Activated CD4-positive, alpha-beta T cell treated with anti-CD3 and anti-CD28 coated beads for 4 hours (primary cell): ENCODE measurements at regions not wholly inside any gene's neighbourhood (a gene's known extent, or its start where the extent isn't known, plus 50 kb on each side); places are given as distances from the start of the nearest gene placed in this dataset.

Source experiments
- DNase-seq, 2 donors: peaks; one replicate each; pipeline ENCODE4 v3.0.0-alpha.2; 2020

DNA sequence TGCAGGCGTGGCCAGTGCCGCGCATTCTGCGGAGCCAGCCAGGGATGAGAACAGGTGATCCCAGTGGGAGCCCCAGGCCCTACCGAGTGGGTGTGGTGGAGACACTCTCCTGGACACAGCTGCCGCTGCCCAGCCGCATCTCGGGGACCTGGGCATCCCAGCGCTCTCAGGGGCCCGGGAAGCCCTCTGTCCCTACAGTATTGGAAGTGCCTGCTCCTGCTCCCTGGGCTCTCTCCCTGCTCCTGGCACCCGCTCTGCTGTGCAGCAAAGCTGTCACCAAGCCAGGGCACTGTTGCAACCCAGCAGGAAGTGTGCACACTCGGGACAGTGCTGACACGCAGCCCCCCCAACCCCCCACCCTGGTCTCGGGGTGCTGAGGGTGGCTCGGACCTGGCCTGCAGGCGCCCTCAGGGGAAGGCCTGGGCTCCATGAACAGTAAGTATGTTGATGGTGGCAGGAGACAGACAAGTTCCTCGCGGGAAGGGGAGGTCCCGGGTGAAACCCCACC lies 1177.4 kb upstream of the GBE1 start:
- DNase-seq: no peak

DNA sequence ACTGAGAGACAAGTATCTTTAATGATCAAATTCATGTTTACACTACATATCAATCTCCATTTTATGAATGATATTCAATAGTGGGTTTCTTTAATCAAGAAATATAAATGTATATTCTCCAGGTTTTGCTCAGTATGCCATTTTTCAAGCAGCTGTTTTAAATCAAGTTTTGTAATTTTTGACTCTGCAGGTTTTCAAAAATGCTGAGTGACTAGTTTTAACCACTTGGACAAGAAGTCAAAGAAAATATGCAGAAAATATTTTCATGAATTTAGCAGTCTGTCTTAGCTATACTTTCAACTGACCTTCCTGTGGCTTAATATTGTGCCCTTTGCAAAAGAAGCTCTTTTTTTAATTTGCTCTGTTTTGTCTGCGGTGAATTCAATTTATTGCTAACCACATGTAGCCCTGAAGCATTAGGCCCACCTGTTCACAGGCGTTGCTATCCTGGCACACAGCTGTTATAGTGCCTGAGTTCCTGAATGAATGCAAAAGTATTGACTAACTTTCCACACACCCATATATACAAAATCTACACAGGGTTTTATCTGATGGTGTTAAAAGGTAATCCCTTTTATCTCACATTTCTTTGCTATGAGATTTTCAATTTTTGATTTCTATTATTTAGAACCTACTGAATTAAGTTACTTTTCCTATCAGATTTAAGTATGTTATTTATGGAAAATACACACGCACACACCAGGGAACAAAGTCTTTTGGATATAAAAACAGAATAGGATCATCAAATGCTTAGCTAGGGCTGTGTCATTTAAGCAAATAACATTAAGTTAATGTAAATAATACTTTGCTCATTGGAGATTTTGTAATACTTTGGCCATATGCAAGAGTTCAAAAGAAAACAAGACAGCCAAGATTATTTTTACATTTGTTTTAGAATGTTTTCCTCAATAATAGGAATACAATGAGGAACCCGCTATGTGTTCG lies 1166.1 kb upstream of the GBE1 start:
- DNase-seq: no peak

DNA sequence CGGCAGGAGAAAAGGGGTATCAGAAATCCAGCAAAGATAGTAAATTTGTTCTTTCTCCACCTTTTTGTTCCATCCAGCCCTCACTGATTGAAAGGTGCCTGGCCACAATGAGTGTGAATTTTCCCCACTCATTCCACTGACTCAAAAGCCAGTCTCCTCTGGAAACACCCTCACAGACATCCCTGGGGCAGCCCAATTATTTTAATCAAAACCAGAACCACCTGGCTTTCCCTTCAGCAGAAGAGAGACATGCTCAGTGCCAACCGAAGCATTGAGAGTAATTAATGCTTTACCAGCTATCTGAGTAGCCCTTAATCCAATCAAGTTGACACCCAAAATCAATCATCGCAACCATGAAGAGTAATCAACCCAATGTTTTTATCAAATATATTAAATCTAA lies 1129.6 kb upstream of the GBE1 start:
- DNase-seq: no peak

- no peak for DNase-seq
Observed at GRCh38 chr3:82883072-82883471, 1121.6 kb upstream of the GBE1 start.

DNA sequence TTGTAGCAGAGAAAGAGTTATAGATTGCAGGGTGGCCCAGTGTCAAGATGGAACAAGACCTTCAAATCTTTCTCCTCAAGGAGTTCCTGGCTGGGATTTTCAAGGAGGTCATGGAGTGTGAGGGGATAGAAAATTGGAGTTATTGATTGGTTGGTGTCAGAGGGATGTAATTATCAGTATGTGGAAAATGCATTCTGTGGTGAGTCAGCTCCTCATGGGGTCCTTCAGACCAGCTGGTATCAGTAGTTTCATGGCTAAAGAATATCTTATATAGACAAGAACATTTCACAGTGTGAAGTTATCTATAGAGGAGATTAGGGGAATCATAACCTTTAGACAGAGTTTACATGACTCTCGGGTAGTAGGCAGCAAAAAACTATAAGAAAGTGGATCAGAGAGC lies 1114.0 kb upstream of the GBE1 start:
- no peak for DNase-seq

GRCh38 chr3:82839871-82840270 lies 1078.4 kb upstream of the GBE1 start:
- DNase-seq: no peak

DNA sequence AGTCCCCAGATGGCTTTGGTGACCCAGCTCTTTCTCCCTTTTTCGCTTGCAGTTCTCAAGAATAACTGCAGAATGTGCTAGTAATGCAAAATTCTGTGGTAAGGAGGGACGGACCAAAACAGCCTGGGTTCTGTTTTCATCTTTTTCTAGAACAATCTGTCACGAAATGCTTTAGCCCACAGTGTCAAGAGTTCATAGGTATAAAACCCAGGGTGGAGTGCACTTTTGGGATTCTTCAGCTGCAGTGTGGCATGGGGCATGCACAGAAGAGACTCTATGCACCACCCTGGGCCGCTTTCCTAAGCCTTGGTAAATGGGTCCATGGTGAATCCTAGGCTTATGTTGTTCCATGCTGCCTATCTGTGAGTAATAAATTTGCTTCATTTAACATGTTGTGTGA lies 1072.7 kb upstream of the GBE1 start:
- no peak for DNase-seq

- DNase-seq: no peak
Observed at GRCh38 chr3:82824491-82824890, 1063.0 kb upstream of the GBE1 start.

GRCh38 chr3:82816086-82816485 lies 1054.6 kb upstream of the GBE1 start:
- no peak for DNase-seq

DNA sequence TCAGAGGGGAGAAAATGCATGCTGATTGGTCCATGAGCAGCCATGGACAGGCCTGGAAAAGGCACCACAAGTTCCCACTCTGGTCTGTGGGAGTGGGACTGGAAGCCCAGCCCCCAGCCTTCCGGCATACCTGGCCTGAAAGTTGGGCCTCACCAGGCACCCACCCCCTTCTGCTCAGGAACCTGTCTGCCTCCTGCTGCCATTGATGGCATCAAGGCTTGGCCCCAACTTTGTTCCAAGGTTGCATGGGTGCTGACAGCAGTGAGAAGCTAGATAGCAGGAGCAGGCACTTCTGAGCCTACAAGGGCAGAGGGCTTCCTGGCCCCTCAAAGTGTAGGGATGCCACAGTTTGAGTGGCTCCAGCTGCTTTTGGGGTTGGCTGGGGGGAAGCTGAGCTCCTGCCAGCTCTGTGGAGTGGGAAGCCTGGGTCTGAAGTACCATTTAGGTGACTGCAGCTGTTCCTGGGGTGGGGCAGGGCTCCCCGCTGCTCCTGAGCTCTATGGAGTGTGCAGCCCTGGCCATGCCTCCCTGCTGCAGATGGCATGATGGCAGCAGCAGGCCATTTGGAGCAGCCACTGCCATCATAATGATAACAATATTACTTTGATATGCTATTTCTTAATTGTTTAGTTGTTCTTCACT lies 1054.1 kb upstream of the GBE1 start:
- no peak for DNase-seq

DNA sequence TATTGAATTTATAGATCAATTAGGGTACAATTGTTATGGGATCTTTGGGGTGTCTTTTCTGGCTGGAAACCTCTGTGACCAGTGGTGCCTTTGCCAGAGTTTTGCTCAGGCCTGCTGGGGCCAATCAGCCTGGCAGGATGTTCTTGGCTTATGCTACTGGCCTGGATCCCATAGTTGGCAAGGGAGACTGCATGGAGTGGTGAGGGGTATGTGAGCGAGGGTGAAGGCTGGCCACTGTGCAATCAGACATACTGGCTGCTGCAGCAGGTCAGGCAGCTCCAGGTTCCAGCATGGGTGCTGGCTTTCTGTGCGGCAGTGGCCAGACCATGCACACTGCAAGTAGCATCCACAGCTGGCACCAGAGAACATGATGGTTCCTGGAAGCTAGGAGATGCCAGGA lies 1053.2 kb upstream of the GBE1 start:
- DNase-seq: no peak

- DNase-seq: no peak
Observed at GRCh38 chr3:82807781-82808180, 1046.3 kb upstream of the GBE1 start.

DNA sequence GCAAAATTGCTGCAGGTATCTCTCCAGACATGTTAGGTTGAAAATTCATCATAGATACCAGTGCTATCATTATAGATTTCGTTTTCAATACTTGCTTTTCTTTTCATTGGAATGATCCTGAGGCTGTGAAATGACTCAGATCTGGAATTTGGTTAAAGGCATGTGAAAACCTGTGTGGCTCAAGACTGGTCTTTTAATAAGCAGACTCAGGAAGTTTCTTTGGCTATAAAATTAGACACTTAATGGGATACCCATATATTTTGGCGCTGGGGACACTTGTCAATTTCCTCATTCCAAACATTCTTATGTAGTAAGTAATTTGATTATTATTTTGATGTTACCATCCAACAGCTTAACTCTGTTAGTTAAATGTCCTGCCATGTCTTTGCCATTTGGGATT lies 1041.1 kb upstream of the GBE1 start:
- DNase-seq: no peak

DNA sequence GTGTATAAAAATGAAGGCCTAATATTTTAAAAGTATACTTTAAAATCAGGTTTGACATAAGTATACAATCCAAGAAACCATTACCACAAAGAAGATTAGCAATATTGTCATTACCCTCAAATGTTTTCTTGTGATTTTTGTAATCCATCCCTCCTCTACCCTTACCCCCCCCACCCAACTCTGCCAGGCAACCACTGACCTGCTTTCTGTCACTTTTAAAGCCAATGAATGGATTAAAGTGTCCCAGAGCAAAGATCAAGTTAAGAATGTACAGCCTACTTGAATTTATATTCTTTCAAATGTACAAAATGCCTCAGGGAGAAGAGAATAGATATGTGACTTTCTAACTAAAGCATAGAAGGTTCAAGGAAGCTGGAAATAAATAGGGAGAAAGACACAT lies 1038.8 kb upstream of the GBE1 start:
- DNase-seq: no peak

- DNase-seq: no peak
Observed at GRCh38 chr3:82796765-82797164, 1035.3 kb upstream of the GBE1 start.

- no peak for DNase-seq
Observed at GRCh38 chr3:82791241-82791640, 1029.8 kb upstream of the GBE1 start.

- no peak for DNase-seq
Observed at GRCh38 chr3:82790307-82791097, 1029.1 kb upstream of the GBE1 start.

DNA sequence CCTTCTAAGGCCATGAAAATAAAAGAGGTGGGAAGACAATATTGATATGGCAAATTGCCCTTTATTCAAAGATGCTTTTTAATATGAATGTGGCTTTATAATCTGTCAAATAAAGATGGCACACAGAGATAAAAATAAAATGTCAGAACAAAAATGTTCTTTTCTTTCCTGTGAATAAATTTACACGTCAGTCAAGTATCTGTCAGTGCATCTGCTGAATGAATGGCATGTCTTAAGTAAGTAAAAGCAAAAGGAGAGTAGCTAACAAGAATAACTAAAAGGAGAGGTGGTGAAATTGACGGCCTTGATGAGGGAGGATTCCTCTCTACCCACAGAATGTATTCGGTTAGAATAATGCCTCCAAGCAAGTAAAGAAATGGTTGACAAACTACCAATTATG lies 1021.7 kb upstream of the GBE1 start:
- no peak for DNase-seq

DNA sequence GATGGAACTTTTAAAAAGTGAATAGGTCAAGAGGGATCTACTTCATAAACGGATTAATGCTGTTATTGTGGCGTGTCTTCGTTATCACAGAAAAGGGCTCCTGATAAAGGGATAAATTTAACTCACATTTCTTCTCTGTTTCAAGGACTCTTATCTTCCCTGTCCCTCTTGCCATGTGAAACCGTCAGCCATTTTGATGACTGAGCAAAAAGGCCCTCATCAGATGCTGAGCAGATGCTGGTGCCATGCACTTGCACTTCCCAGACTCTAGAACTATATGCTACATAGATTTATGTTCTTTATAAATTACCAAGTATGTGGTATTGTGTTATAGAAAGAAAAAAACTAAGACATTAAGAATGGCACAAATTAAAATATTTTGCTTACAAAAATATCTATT lies 1011.8 kb upstream of the GBE1 start:
- no peak for DNase-seq

DNA sequence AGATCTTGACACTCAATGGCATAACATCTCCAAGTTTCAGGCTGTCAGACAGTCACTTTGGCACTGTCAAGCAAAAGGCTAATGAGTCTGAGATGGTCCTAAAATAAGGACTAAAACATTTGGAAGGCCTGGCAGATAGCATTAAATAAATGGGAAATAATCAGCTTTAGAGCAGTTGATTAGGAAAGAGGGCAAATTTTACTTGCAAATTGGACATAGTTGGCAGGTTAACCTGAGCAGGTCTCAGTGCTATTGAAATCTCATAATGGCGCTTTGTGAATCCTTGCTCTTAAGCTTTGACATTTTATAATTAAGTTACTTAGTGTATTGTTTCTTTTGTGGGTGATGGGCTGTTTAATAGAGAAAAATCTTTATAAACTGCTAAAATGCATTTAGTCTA lies 1003.1 kb upstream of the GBE1 start:
- DNase-seq: no peak

- no peak for DNase-seq
Observed at GRCh38 chr3:82761858-82762257, 1000.4 kb upstream of the GBE1 start.

- no peak for DNase-seq
Observed at GRCh38 chr3:82745544-82745943, 984.1 kb upstream of the GBE1 start.

DNA sequence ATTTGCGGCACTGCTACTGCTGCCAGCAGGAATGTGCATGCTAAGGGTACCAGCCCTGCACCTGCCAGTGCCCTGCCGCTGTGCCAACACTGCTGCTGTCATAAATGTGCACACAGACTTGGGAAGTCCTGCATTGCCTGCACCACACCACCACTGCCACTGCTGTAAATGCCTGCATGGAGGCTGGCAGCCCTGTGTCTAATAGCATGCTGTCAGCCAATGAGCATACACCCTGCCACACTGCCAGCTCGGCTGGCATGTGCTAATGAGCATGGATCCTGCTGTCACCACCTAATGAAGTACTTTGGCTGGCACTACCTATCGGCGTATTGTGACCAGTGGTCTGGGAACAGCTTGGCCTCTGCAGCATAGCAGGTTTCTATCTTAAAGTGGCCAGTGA lies 981.8 kb upstream of the GBE1 start:
- no peak for DNase-seq

- DNase-seq: no peak
Observed at GRCh38 chr3:82741346-82741745, 979.9 kb upstream of the GBE1 start.
